Smooth muscle cell (in vitro differentiated cells): ENCODE measurements at regions not wholly inside any gene's neighbourhood (a gene's known extent, or its start where the extent isn't known, plus 50 kb on each side); places are given as distances from the start of the nearest gene placed in this dataset.
A peak's percentile ranks its signal among the peaks of the same experiment; 100 is the strongest.

Source experiments
- DNase-seq: peaks from one replicate; lab custom pipeline; 2025; ENCODE audit not compliant: unreplicated experiment; lab: John Stamatoyannopoulos, UW
- H2AFZ ChIP-seq: fragments of 200-600 bp; sonication (generic); 2 replicates; pipeline ENCODE4 v1.6.0; 2016; ENCODE audit warnings: antibody characterized with exemption, low read depth, mild to moderate bottlenecking
- H3F3A ChIP-seq: fragments of 200-600 bp; sonication (generic); 2 replicates; pipeline ENCODE4 v1.6.0; 2017; ENCODE audit warnings: antibody characterized with exemption, low read depth
- H3K27ac ChIP-seq: fragments of 200-600 bp; sonication (generic); 2 replicates; pipeline ENCODE4 v1.5.1; 2016; ENCODE audit warnings: low read depth, mild to moderate bottlenecking
- H3K27me3 ChIP-seq: fragments of 200-600 bp; sonication (generic); 2 replicates; pipeline ENCODE4 v1.6.1; 2016; ENCODE audit warnings: low read depth, mild to moderate bottlenecking
- H3K36me3 ChIP-seq: fragments of 200-600 bp; sonication (generic); 2 replicates; pipeline ENCODE4 v1.5.1; 2016; ENCODE audit warnings: low read depth
- H3K4me1 ChIP-seq: fragments of 200-600 bp; sonication (generic); 2 replicates; pipeline ENCODE4 v1.5.1; 2016; ENCODE audit warnings: low read depth
- H3K4me2 ChIP-seq: fragments of 200-600 bp; sonication (generic); 2 replicates; pipeline ENCODE4 v1.6.0; 2016; ENCODE audit warnings: mild to moderate bottlenecking
- H3K4me3 ChIP-seq: fragments of 200-600 bp; sonication (generic); 2 replicates; pipeline ENCODE4 v1.5.1; 2016; ENCODE audit warnings: mild to moderate bottlenecking
- H3K79me2 ChIP-seq: fragments of 200-600 bp; sonication (generic); 2 replicates; pipeline ENCODE4 v1.6.0; 2016; ENCODE audit warnings: low read depth, mild to moderate bottlenecking
- H3K9ac ChIP-seq: fragments of 200-600 bp; sonication (generic); 2 replicates; pipeline ENCODE4 v1.6.0; 2016; ENCODE audit warnings: low read depth
- H3K9me3 ChIP-seq: fragments of 200-600 bp; sonication (generic); replicated peaks from 2 replicates; pipeline ENCODE4 v1.5.1; 2016; ENCODE audit warnings: low read depth
- H4K20me1 ChIP-seq: fragments of 200-600 bp; sonication (generic); 2 replicates; pipeline ENCODE4 v1.6.0; 2016; ENCODE audit warnings: low read depth
- CTCF ChIP-seq: fragments of 200-600 bp; sonication (generic); IDR thresholded peaks from 2 replicates; pipeline ENCODE4 v1.5.1; 2017; ENCODE audit warnings: borderline replicate concordance, mild to moderate bottlenecking, antibody characterized with exemption; ENCODE audit not compliant: insufficient read depth, poor library complexity, severe bottlenecking
- WGBS: methylation state at CpG from one replicate; pipeline ENCODE4 v1.1.7; 2016; ENCODE audit warnings: low lambda C conversion rate; 5-methylcytosine and 5-hydroxymethylcytosine counted together

GRCh38 chr5:91269198-91269597 lies 113.9 kb downstream of the ARRDC3 start:
- no peak overlapping the region for H2AFZ ChIP-seq

GRCh38 chr5:91266184-91266705 lies 116.9 kb downstream of the ARRDC3 start:
- no peaks in the 10 kb centered on the region for H3K4me1 ChIP-seq
- H3K4me2 ChIP-seq, result peak overlapping the region; percentile 72
- WGBS, result 55% methylated on average over 3 of the region's 3 CpGs
- H3F3A ChIP-seq, result no peaks in the 10 kb centered on the region
- H3K9me3 ChIP-seq, result no peaks in the 10 kb centered on the region
- no peak overlapping the region for H2AFZ ChIP-seq
- H3K79me2 ChIP-seq, result no peaks in the 10 kb centered on the region
- no peak overlapping the region for H3K9ac ChIP-seq
- H3K4me3 ChIP-seq, result no peak overlapping the region
- H3K27ac ChIP-seq, result peak overlapping the region; percentile 47
- no peak for DNase-seq
- no peaks in the 10 kb centered on the region for H3K36me3 ChIP-seq
- H3K27me3 ChIP-seq, result no peaks in the 10 kb centered on the region
- H4K20me1 ChIP-seq, result no peaks in the 10 kb centered on the region
- peak; percentile 12 for TF ChIP-seq CTCF

More at GRCh38 chr5:91269198-91269597, 113.9 kb downstream of the ARRDC3 start:
- Histone ChIP-seq H3K4me1 (no peaks in the 10 kb centered on the region), H3F3A (no peaks in the 10 kb centered on the region), H3K27ac (no peak overlapping the region), H3K9me3 (no peaks in the 10 kb centered on the region), H3K27me3 (no peaks in the 10 kb centered on the region), H4K20me1 (no peaks in the 10 kb centered on the region), H3K4me2 (no peak overlapping the region), H3K9ac (no peak overlapping the region), H3K79me2 (no peaks in the 10 kb centered on the region), H3K4me3 (no peak overlapping the region), H3K36me3 (no peaks in the 10 kb centered on the region)
- 97% methylated on average over 3 of the region's 3 CpGs for WGBS
- no peak for DNase-seq
- no peak for TF ChIP-seq CTCF

GRCh38 chr5:91264311-91265051 lies 118.6 kb downstream of the ARRDC3 start:
- Histone ChIP-seq H2AFZ (no peak overlapping the region), H3K9me3 (no peaks in the 10 kb centered on the region), H3K4me3 (no peak overlapping the region)

More at GRCh38 chr5:91264311-91265051, 118.6 kb downstream of the ARRDC3 start:
- TF ChIP-seq CTCF, result no peak
- no peaks in the 10 kb centered on the region for H3K79me2 ChIP-seq
- no peaks in the 10 kb centered on the region for H3K36me3 ChIP-seq
- no peaks in the 10 kb centered on the region for H3K4me1 ChIP-seq
- H4K20me1 ChIP-seq, result no peaks in the 10 kb centered on the region
- no peak overlapping the region for H3K4me2 ChIP-seq
- no peak overlapping the region for H3K9ac ChIP-seq
- no peaks in the 10 kb centered on the region for H3F3A ChIP-seq
- H3K27me3 ChIP-seq, result no peaks in the 10 kb centered on the region
- DNase-seq, result no peak
- H3K27ac ChIP-seq, result no peak overlapping the region
